Transverse colon (tissue), 4 donors: ENCODE measurements at regions not wholly inside any gene's neighbourhood (a gene's known extent, or its start where the extent isn't known, plus 50 kb on each side); places are given as distances from the start of the nearest gene placed in this dataset.

ENCODE experiments used
- DNase-seq: peaks from one replicate; pipeline ENCODE4 v3.0.0-alpha.2; 2019
- H3K27ac ChIP-seq, 4 donors: fragments of 200-600 bp; sonication (generic); 2 replicates each; pipeline ENCODE4 v1.5.1; 2016 to 2018; ENCODE audit warnings: inconsistent platforms in 4 of 4
- H3K27me3 ChIP-seq: fragments of 200-600 bp; sonication (generic); 2 replicates; pipeline ENCODE4 v1.5.1; 2017; ENCODE audit warnings: inconsistent platforms
- H3K36me3 ChIP-seq, 4 donors: fragments of 200-600 bp; sonication (generic); 2 replicates each; pipeline ENCODE4 v1.5.1; 2017 to 2019; ENCODE audit warnings: inconsistent platforms in 4 of 4
- H3K4me1 ChIP-seq, 4 donors: fragments of 200-600 bp; sonication (generic); 2 replicates each; pipeline ENCODE4 v1.5.1; 2017 to 2020; ENCODE audit warnings: inconsistent platforms in 4 of 4
- H3K4me3 ChIP-seq, 4 donors: fragments of 200-600 bp; sonication (generic); 1 replicate in 1 of 4; 2 replicates in 3 of 4; pipeline versions ENCODE4 v1.5.1 to v1.6.1; 2017 to 2019; ENCODE audit warnings: inconsistent platforms in 4 of 4
- H3K9me3 ChIP-seq, 2 donors: fragments of 200-600 bp; sonication (generic); 2 replicates each; pipeline ENCODE4 v1.5.1; 2017 to 2019; ENCODE audit warnings: inconsistent platforms in 2 of 2
- CTCF ChIP-seq, 5 experiments: fragments of 200-600 bp in 3 of 5; fragments of 450-650 bp in 2 of 5; sonication (generic) in 3 of 5; IDR thresholded peaks; 1 replicate in 2 of 5; 2 replicates in 3 of 5; pipeline ENCODE4 v1.5.1; 2016 to 2017; ENCODE audit warnings: antibody characterized with exemption in 5 of 5, inconsistent platforms in 3 of 5, mild to moderate bottlenecking in 2 of 5, moderate library complexity in 1 of 5
- EP300 ChIP-seq: sonication (generic); formaldehyde crosslinking; IDR thresholded peaks from one replicate; pipeline ENCODE4 v1.6.1; 2017; ENCODE audit warnings: antibody characterized with exemption, low read depth
- POLR2A ChIP-seq: fragments of 450-650 bp; IDR thresholded peaks from one replicate; pipeline ENCODE4 v1.6.1; 2016; ENCODE audit warnings: antibody characterized with exemption, mild to moderate bottlenecking, moderate library complexity
- POLR2AphosphoS5 ChIP-seq, 3 donors: sonication (generic); formaldehyde crosslinking; IDR thresholded peaks; one replicate each; pipeline ENCODE4 v1.6.1; 2016; ENCODE audit warnings: antibody characterized with exemption in 3 of 3
- WGBS, 2 donors: methylation state at CpG; one replicate each; pipeline ENCODE4 v1.1.5; 2018; ENCODE audit warnings: low coverage in 1 of 2; 5-methylcytosine and 5-hydroxymethylcytosine counted together
- in situ Hi-C, 4 donors: fragments of 200-750 bp; cut with MboI; loops; one replicate each; pipeline versions ENCODE4 v1.15.0 to v1.15.1; 2017; ENCODE audit warnings: low sequenced_read_pairs in 3 of 4, low pct_ligation_motif_present in 1 of 4, low pct_unique_long_range_greater_than_20kb in 1 of 4
- intact Hi-C: fragments of 100-400 bp; cut with DNase I; formaldehyde crosslinking; loops from one replicate; pipeline ENCODE4 v1.15.1; 2023; ENCODE audit warnings: low total_unique reads

DNA sequence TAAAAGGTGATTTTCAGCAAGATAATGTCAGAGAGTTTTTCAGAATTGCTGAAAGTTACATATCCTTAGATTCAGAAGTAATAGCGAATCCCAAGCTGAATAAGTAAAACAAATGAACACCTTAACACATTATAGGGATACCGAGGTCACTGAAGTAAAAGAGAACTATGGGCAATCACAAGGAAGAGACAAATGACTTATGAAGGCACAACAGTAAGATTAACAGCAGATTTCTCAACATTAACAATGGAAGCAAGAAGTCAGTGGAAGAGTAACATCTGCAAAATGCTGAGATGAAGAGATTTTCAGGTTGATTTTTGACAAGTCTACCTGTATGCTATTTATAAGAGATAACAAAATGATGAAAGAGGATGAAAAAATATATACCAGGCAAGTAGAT, 86.1 kb upstream of the EZR start:
- in situ Hi-C loops = no loop called here
- TF ChIP-seq CTCF (IDR thresholded peaks at IDR 0.05) = no peak
- no peak for TF ChIP-seq EP300
- TF ChIP-seq POLR2A = no peak
- TF ChIP-seq POLR2AphosphoS5 (IDR thresholded peaks at IDR 0.05) = no peak
- H3K9me3 ChIP-seq = peaks cover 17 to 24% of the 10 kb centered on the region in 2 donors
- no peak overlapping the region for H3K27ac ChIP-seq
- no peaks in the 10 kb centered on the region for H3K27me3 ChIP-seq
- 88 to 92% methylated on average over 2 of the region's 2 CpGs for WGBS, 2 donors
- H3K4me1 ChIP-seq = no peaks in the 10 kb centered on the region
- DNase-seq = no peak
- no peak overlapping the region for H3K4me3 ChIP-seq
- no peaks in the 10 kb centered on the region for H3K36me3 ChIP-seq
- intact Hi-C loops = no loop called here

- no peak overlapping the region for H3K27ac ChIP-seq
- no peak for TF ChIP-seq CTCF (IDR thresholded peaks at IDR 0.05)
- TF ChIP-seq POLR2A = no peak
- no peak for TF ChIP-seq POLR2AphosphoS5 (IDR thresholded peaks at IDR 0.05)
- TF ChIP-seq EP300 = no peak
- DNase-seq = no peak
- no peaks in the 10 kb centered on the region for H3K27me3 ChIP-seq
- 77 to 94% methylated on average over 2 of the region's 2 CpGs for WGBS, 2 donors
- in situ Hi-C loops = no loop called here
- no peak overlapping the region for H3K4me3 ChIP-seq
- H3K36me3 ChIP-seq = no peaks in the 10 kb centered on the region
- intact Hi-C loops = no loop called here
- peaks cover 17 to 24% of the 10 kb centered on the region in 2 donors for H3K9me3 ChIP-seq
- H3K4me1 ChIP-seq = no peaks in the 10 kb centered on the region
These were observed 84.6 kb upstream of the EZR start for GRCh38 chr6:158903801-158904200.

GRCh38 chr6:158900663-158901312, 81.6 kb upstream of the EZR start:
- intact Hi-C loops (no loop called here), in situ Hi-C loops (no loop called here)
- no peaks in the 10 kb centered on the region for H3K36me3 ChIP-seq
- H3K9me3 ChIP-seq = peaks cover 12 to 17% of the 10 kb centered on the region in 2 donors
- WGBS, 2 donors = 40 to 73% methylated on average over 1 to 4 of the region's 4 CpGs
- TF ChIP-seq EP300 = no peak
- no peak overlapping the region for H3K27ac ChIP-seq
- DNase-seq = no peak
- H3K4me1 ChIP-seq = no peaks in the 10 kb centered on the region
- H3K27me3 ChIP-seq = no peaks in the 10 kb centered on the region
- H3K4me3 ChIP-seq = no peak overlapping the region

DNA sequence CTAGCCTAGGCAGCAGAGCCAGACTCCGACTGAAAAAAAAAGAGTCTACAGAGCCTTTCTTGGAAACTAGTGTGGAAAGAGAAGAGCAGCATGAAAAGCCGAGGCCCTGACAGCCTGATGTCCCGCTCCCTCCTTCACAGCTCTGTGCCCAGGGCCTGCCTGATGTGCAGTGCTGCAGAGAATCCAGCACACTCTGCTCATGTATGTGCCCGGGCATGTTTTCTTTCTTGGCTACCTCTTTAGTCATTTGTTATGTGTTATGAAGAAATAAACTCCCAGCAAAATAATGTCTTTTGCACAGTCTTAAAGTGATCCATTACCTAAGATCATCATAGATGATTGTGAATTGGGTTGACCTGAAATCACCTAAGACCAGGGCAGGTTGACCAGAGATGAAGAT, 78.1 kb upstream of the EZR start:
- no peaks in the 10 kb centered on the region for H3K36me3 ChIP-seq
- no peak for DNase-seq
- in situ Hi-C loops (no loop called here), intact Hi-C loops (no loop called here)
- H3K27me3 ChIP-seq = no peaks in the 10 kb centered on the region
- H3K4me3 ChIP-seq = no peak overlapping the region
- H3K27ac ChIP-seq = no peak overlapping the region
- H3K9me3 ChIP-seq = no peaks in the 10 kb centered on the region
- WGBS, 2 donors = 99% methylated on average over 4 of the region's 4 CpGs; no CpG with 5 or more reads in 1 of the 2 donors
- no peak for TF ChIP-seq CTCF (IDR thresholded peaks at IDR 0.05)
- H3K4me1 ChIP-seq = no peaks in the 10 kb centered on the region

GRCh38 chr6:158895661-158896060, 76.5 kb upstream of the EZR start:
- Histone ChIP-seq H3K36me3 (no peaks in the 10 kb centered on the region), H3K4me1 (no peaks in the 10 kb centered on the region), H3K4me3 (no peak overlapping the region), H3K27ac (no peak overlapping the region), H3K27me3 (no peaks in the 10 kb centered on the region), H3K9me3 (no peaks in the 10 kb centered on the region)
- WGBS, 2 donors = 93 to 100% methylated on average over 1 to 5 of the region's 5 CpGs
- intact Hi-C loops = no loop called here
- no peak for TF ChIP-seq POLR2A
- no peak for TF ChIP-seq CTCF (IDR thresholded peaks at IDR 0.05)
- TF ChIP-seq EP300 = no peak
- TF ChIP-seq POLR2AphosphoS5 (IDR thresholded peaks at IDR 0.05) = no peak
- no peak for DNase-seq
- in situ Hi-C loops = no loop called here
